GM18519 (cell line): ENCODE measurements at regions not wholly inside any gene's neighbourhood (a gene's known extent, or its start where the extent isn't known, plus 50 kb on each side); places are given as distances from the start of the nearest gene placed in this dataset.
A peak's percentile ranks its signal among the peaks of the same experiment; 100 is the strongest.

Experiments used
- ATAC-seq: cut with Tn5 transposase; IDR thresholded peaks from one replicate; pipeline ENCODE4 v1.9.1; 2021; ENCODE audit warnings: mild to moderate bottlenecking, moderate library complexity; ENCODE audit not compliant: unreplicated experiment, low FRiP score

DNA sequence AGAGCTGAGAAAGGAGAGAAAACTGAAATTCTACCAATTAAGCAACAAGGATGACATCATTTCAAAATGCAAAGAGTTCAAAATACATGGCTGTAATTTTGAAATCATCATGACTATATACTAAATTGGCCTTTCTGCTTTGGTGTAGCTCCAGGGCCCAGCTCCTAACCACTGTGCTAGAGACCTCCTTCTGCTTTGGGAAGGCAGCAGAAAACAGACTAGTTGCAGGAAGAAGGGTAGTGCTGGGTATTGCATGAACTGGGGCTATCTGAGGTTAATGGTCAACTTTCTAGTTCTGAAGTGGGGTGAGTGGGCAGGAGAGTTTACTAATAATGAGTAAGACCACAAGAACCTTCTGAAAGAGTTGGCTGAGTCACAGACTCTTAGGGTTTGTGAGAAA, 66.2 kb downstream of the PTGER2 start:
- peak; percentile 79 for ATAC-seq
